ENCODE measurements at regions not wholly inside any gene's neighbourhood (a gene's known extent, or its start where the extent isn't known, plus 50 kb on each side); places are given as distances from the start of the nearest gene placed in this dataset.

- H3K9me3 ChIP-seq (replicated peaks in 1 of 2; ENCODE audit: control insufficient read depth in 1 of 2, insufficient read depth in 1 of 2, low read length in 2 of 2), result no peaks in the 10 kb centered on the region
- H3K4me3 ChIP-seq (replicated peaks in 1 of 3; ENCODE audit: low read depth in 2 of 3, low read length in 3 of 3), result no peak overlapping the region
- H3K9me3 Mint-ChIP-seq, result peaks cover 0 to 3% (median 0%) of the 10 kb centered on the region in 7 donors
- TF ChIP-seq, protein P1, sequence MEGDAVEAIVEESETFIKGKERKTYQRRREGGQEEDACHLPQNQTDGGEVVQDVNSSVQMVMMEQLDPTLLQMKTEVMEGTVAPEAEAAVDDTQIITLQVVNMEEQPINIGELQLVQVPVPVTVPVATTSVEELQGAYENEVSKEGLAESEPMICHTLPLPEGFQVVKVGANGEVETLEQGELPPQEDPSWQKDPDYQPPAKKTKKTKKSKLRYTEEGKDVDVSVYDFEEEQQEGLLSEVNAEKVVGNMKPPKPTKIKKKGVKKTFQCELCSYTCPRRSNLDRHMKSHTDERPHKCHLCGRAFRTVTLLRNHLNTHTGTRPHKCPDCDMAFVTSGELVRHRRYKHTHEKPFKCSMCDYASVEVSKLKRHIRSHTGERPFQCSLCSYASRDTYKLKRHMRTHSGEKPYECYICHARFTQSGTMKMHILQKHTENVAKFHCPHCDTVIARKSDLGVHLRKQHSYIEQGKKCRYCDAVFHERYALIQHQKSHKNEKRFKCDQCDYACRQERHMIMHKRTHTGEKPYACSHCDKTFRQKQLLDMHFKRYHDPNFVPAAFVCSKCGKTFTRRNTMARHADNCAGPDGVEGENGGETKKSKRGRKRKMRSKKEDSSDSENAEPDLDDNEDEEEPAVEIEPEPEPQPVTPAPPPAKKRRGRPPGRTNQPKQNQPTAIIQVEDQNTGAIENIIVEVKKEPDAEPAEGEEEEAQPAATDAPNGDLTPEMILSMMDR (IDR thresholded peaks at IDR 0.05), result no peak
- H3K9ac ChIP-seq (ENCODE audit: insufficient read depth, low read length, poor library complexity, severe bottlenecking), result no peak overlapping the region
- H3K27me3 ChIP-seq (ENCODE audit: control insufficient read depth in 2 of 2, insufficient read depth in 2 of 2, low read length in 2 of 2), result no peaks in the 10 kb centered on the region
- DNase-seq, result no peak
- H2AFZ ChIP-seq (ENCODE audit: insufficient read depth, low read depth, low read length, poor library complexity, severe bottlenecking), result no peak overlapping the region
- no peaks in the 10 kb centered on the region for H4K20me1 ChIP-seq (ENCODE audit: insufficient read depth, low read length)
- H3K27ac Mint-ChIP-seq, result peak overlapping the region in 1 of 7 donors; percentile 36
- peaks cover 14 to 17% of the 10 kb centered on the region in 2 donors for H3K4me1 ChIP-seq (ENCODE audit: control insufficient read depth in 1 of 2, insufficient read depth in 2 of 2, low read length in 2 of 2)
- H3K36me3 Mint-ChIP-seq, result peaks cover 32 to 47% of the 10 kb centered on the region in 2 donors
- no peak overlapping the region for H3K4me3 Mint-ChIP-seq
- peaks cover 0 to 4% (median 0%) of the 10 kb centered on the region in 3 donors for H3K27me3 Mint-ChIP-seq (ENCODE audit: low read depth in 3 of 3)
- H3K4me2 ChIP-seq (replicated peaks; ENCODE audit: extremely low read depth, low read length, poor library complexity, severe bottlenecking), result no peak overlapping the region
- H3K4me1 Mint-ChIP-seq, result peaks cover 31% of the 10 kb centered on the region
- intact Hi-C loops (cut with micrococcal nuclease), result no loop called here
- H3K36me3 ChIP-seq (replicated peaks in 1 of 2; ENCODE audit: control insufficient read depth in 1 of 2, insufficient read depth in 2 of 2, low read length in 2 of 2), result no peaks in the 10 kb centered on the region
- 80% methylated on average over 2 of the region's 5 CpGs for WGBS (ENCODE audit: insufficient coverage)
- H3K79me2 ChIP-seq (ENCODE audit: insufficient read depth, low read length), result no peaks in the 10 kb centered on the region
- H3K27ac ChIP-seq (ENCODE audit: low read depth in 1 of 2, low read length in 2 of 2), result no peak overlapping the region
These were observed 74.8 kb downstream of the RIN2 start for GRCh38 chr20:19832875-19833274.

DNA sequence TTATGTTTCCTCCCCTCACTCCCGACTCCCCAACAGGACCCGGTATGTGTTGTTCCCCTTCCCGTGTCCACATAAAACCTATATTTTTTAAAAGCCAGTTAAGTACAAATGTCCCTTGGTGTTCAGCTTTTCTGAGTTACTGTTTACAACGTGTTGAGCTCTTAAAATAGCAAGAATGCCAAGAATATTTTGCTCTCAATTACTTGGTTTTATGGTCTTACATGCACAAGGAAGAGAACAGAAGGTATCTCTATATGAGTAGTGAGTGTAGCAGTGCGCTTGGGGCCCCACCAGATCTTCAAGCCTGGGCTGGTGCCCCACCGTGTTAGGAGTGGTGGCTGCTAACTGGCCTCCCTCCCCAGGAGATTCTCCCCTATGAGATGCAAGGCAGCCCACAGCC, 75.3 kb downstream of the RIN2 start:
- DNase-seq, result no peak
- H3K27me3 Mint-ChIP-seq (ENCODE audit: low read depth in 3 of 3), result peaks cover 0 to 4% (median 0%) of the 10 kb centered on the region in 3 donors
- Histone ChIP-seq H3K4me1 (ENCODE audit: control insufficient read depth in 1 of 2, insufficient read depth in 2 of 2, low read length in 2 of 2) (peaks cover 9 to 12% of the 10 kb centered on the region in 2 donors), H3K9ac (ENCODE audit: insufficient read depth, low read length, poor library complexity, severe bottlenecking) (no peak overlapping the region), H3K9me3 (replicated peaks in 1 of 2; ENCODE audit: control insufficient read depth in 1 of 2, insufficient read depth in 1 of 2, low read length in 2 of 2) (no peaks in the 10 kb centered on the region), H3K27ac (ENCODE audit: low read depth in 1 of 2, low read length in 2 of 2) (no peak overlapping the region), H3K4me2 (replicated peaks; ENCODE audit: extremely low read depth, low read length, poor library complexity, severe bottlenecking) (no peak overlapping the region), H3K27me3 (ENCODE audit: control insufficient read depth in 2 of 2, insufficient read depth in 2 of 2, low read length in 2 of 2) (no peaks in the 10 kb centered on the region), H3K4me3 (replicated peaks in 1 of 3; ENCODE audit: low read depth in 2 of 3, low read length in 3 of 3) (no peak overlapping the region), H2AFZ (ENCODE audit: insufficient read depth, low read depth, low read length, poor library complexity, severe bottlenecking) (no peak overlapping the region), H4K20me1 (ENCODE audit: insufficient read depth, low read length) (no peaks in the 10 kb centered on the region), H3K36me3 (replicated peaks in 1 of 2; ENCODE audit: control insufficient read depth in 1 of 2, insufficient read depth in 2 of 2, low read length in 2 of 2) (no peaks in the 10 kb centered on the region), H3K79me2 (ENCODE audit: insufficient read depth, low read length) (no peaks in the 10 kb centered on the region)
- H3K27ac Mint-ChIP-seq, result no peak overlapping the region
- intact Hi-C loops (cut with micrococcal nuclease), result no loop called here
- H3K4me3 Mint-ChIP-seq, result no peak overlapping the region
- peaks cover 0 to 3% (median 0%) of the 10 kb centered on the region in 7 donors for H3K9me3 Mint-ChIP-seq
- TF ChIP-seq, protein P1 (IDR thresholded peaks at IDR 0.05), result no peak
- peaks cover 32 to 47% of the 10 kb centered on the region in 2 donors for H3K36me3 Mint-ChIP-seq
- 89% methylated on average over 5 of the region's 6 CpGs for WGBS (ENCODE audit: insufficient coverage)
- H3K4me1 Mint-ChIP-seq, result peaks cover 26% of the 10 kb centered on the region
